ENCODE measurements at regions not wholly inside any gene's neighbourhood (a gene's known extent, or its start where the extent isn't known, plus 50 kb on each side); places are given as distances from the start of the nearest gene placed in this dataset.

GRCh38 chr5:174315871-174316270, 270.4 kb downstream of the NSG2 start:
- Mint-ChIP-seq H3K27ac (no peak overlapping the region), H3K4me3 (no peak overlapping the region), H3K9me3 (peaks cover 0 to 3% (median 0%) of the 10 kb centered on the region in 7 donors), H3K36me3 (no peaks in the 10 kb centered on the region), H3K4me1 (no peaks in the 10 kb centered on the region), H3K27me3 (ENCODE audit: low read depth in 3 of 3) (peaks cover 16 to 37% (median 19%) of the 10 kb centered on the region in 3 donors)
- no peaks in the 10 kb centered on the region for H3K9me3 ChIP-seq (replicated peaks in 1 of 2; ENCODE audit: control insufficient read depth in 1 of 2, insufficient read depth in 1 of 2, low read length in 2 of 2)
- 93% methylated on average over 16 of the region's 17 CpGs for WGBS (ENCODE audit: insufficient coverage)
- H3K4me3 ChIP-seq (replicated peaks in 1 of 3; ENCODE audit: low read depth in 2 of 3, low read length in 3 of 3): no peak overlapping the region
- DNase-seq: no peak
- no peaks in the 10 kb centered on the region for H3K79me2 ChIP-seq (ENCODE audit: insufficient read depth, low read length)
- no peaks in the 10 kb centered on the region for H3K36me3 ChIP-seq (replicated peaks in 1 of 2; ENCODE audit: control insufficient read depth in 1 of 2, insufficient read depth in 2 of 2, low read length in 2 of 2)
- peaks cover 2 to 25% of the 10 kb centered on the region in 2 donors for H3K27me3 ChIP-seq (ENCODE audit: control insufficient read depth in 2 of 2, insufficient read depth in 2 of 2, low read length in 2 of 2)
- H3K4me1 ChIP-seq (ENCODE audit: control insufficient read depth in 1 of 2, insufficient read depth in 2 of 2, low read length in 2 of 2): peaks cover 0 to 3% of the 10 kb centered on the region in 2 donors
- H3K27ac ChIP-seq (ENCODE audit: low read depth in 1 of 2, low read length in 2 of 2): no peak overlapping the region
- H4K20me1 ChIP-seq (ENCODE audit: insufficient read depth, low read length): no peaks in the 10 kb centered on the region
- H3K9ac ChIP-seq (ENCODE audit: insufficient read depth, low read length, poor library complexity, severe bottlenecking): no peak overlapping the region
- intact Hi-C loops (cut with micrococcal nuclease): loop anchor here (10.0 kb wide), 2 partner anchors 701 to 1021 kb away; partner anchors contain the start of gene BOD1 (in 1 of the 2)
- TF ChIP-seq, protein P1, sequence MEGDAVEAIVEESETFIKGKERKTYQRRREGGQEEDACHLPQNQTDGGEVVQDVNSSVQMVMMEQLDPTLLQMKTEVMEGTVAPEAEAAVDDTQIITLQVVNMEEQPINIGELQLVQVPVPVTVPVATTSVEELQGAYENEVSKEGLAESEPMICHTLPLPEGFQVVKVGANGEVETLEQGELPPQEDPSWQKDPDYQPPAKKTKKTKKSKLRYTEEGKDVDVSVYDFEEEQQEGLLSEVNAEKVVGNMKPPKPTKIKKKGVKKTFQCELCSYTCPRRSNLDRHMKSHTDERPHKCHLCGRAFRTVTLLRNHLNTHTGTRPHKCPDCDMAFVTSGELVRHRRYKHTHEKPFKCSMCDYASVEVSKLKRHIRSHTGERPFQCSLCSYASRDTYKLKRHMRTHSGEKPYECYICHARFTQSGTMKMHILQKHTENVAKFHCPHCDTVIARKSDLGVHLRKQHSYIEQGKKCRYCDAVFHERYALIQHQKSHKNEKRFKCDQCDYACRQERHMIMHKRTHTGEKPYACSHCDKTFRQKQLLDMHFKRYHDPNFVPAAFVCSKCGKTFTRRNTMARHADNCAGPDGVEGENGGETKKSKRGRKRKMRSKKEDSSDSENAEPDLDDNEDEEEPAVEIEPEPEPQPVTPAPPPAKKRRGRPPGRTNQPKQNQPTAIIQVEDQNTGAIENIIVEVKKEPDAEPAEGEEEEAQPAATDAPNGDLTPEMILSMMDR (IDR thresholded peaks at IDR 0.05): no peak
- H3K4me2 ChIP-seq (replicated peaks; ENCODE audit: extremely low read depth, low read length, poor library complexity, severe bottlenecking): no peak overlapping the region
- no peak overlapping the region for H2AFZ ChIP-seq (ENCODE audit: insufficient read depth, low read depth, low read length, poor library complexity, severe bottlenecking)

DNA sequence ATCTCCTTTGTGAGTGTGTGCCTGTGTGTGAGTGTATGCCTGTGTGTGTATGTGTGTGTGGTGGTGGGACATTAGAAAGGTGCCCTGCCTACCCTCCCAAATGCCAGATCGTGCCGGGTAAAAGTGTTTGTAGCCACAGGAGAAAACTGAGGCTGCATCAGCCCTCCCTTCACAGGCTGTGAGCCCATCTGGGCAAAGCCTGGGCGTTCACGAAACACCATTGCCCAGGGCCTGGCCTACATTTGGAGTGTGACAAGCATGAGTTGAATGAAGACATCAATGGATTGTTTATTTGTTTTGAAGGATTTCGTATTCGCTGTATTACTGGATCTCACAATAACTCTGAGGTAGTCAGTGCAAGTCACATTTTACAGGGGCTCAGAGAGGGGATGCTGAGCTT, 270.8 kb downstream of the NSG2 start:
- Mint-ChIP-seq H3K4me3 (no peak overlapping the region), H3K4me1 (no peaks in the 10 kb centered on the region), H3K27me3 (ENCODE audit: low read depth in 3 of 3) (peaks cover 12 to 33% (median 14%) of the 10 kb centered on the region in 3 donors), H3K9me3 (peaks cover 0 to 3% (median 0%) of the 10 kb centered on the region in 7 donors), H3K36me3 (no peaks in the 10 kb centered on the region), H3K27ac (no peak overlapping the region)
- H3K4me2 ChIP-seq (replicated peaks; ENCODE audit: extremely low read depth, low read length, poor library complexity, severe bottlenecking): no peak overlapping the region
- H3K27me3 ChIP-seq (ENCODE audit: control insufficient read depth in 2 of 2, insufficient read depth in 2 of 2, low read length in 2 of 2): peaks cover 2 to 21% of the 10 kb centered on the region in 2 donors
- TF ChIP-seq, protein P1 (IDR thresholded peaks at IDR 0.05): no peak
- H3K79me2 ChIP-seq (ENCODE audit: insufficient read depth, low read length): no peaks in the 10 kb centered on the region
- no peak overlapping the region for H3K27ac ChIP-seq (ENCODE audit: low read depth in 1 of 2, low read length in 2 of 2)
- H3K4me1 ChIP-seq (ENCODE audit: control insufficient read depth in 1 of 2, insufficient read depth in 2 of 2, low read length in 2 of 2): peaks cover 0 to 3% of the 10 kb centered on the region in 2 donors
- no peak overlapping the region for H3K9ac ChIP-seq (ENCODE audit: insufficient read depth, low read length, poor library complexity, severe bottlenecking)
- DNase-seq: no peak
- H3K9me3 ChIP-seq (replicated peaks in 1 of 2; ENCODE audit: control insufficient read depth in 1 of 2, insufficient read depth in 1 of 2, low read length in 2 of 2): no peaks in the 10 kb centered on the region
- H2AFZ ChIP-seq (ENCODE audit: insufficient read depth, low read depth, low read length, poor library complexity, severe bottlenecking): no peak overlapping the region
- no peak overlapping the region for H3K4me3 ChIP-seq (replicated peaks in 1 of 3; ENCODE audit: low read depth in 2 of 3, low read length in 3 of 3)
- WGBS (ENCODE audit: insufficient coverage): 98% methylated on average over 4 of the region's 6 CpGs
- intact Hi-C loops (cut with micrococcal nuclease): loop anchor here (10.0 kb wide), 2 partner anchors 702 to 1022 kb away; partner anchors contain the start of gene BOD1 (in 1 of the 2)
- H4K20me1 ChIP-seq (ENCODE audit: insufficient read depth, low read length): no peaks in the 10 kb centered on the region
- no peaks in the 10 kb centered on the region for H3K36me3 ChIP-seq (replicated peaks in 1 of 2; ENCODE audit: control insufficient read depth in 1 of 2, insufficient read depth in 2 of 2, low read length in 2 of 2)

Data from CD14-positive monocyte (primary cell).